Endothelial cell of umbilical vein (primary cell): ENCODE measurements at regions not wholly inside any gene's neighbourhood (a gene's known extent, or its start where the extent isn't known, plus 50 kb on each side); places are given as distances from the start of the nearest gene placed in this dataset.

Source experiments
- EZH2 ChIP-seq: IDR thresholded peaks from 2 replicates; pipeline ENCODE4 v1.6.1; 2012; ENCODE audit warnings: borderline replicate concordance, low read depth, mild to moderate bottlenecking, moderate library complexity, low read length, inconsistent platforms; ENCODE audit not compliant: severe bottlenecking
- MAX ChIP-seq: IDR thresholded peaks from 2 replicates; pipeline ENCODE4 v1.6.1; 2011; ENCODE audit not compliant: insufficient read depth, insufficient read length

DNA sequence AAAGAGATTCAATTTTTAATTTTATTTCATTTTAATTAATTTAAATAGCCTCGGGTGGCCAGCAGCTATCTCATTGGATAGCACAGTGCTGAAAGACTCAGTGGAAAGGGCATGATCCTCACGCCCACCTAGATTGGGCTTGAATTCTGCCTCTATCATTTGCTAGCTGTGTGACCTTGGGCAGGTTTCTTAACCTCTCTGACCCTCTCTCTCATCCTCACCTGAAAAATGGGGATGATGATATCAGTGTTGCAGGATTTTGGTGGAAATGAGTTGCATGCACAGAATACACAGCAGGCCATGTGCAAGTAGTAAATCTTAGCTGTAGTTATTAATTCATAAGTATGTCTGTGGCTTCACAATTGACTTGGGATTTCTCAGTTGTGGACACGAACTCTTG lies 272.4 kb upstream of the XYLT1 start:
- TF ChIP-seq MAX = no peak
- no peak for TF ChIP-seq EZH2
